ENCODE measurements at regions not wholly inside any gene's neighbourhood (a gene's known extent, or its start where the extent isn't known, plus 50 kb on each side); places are given as distances from the start of the nearest gene placed in this dataset.

DNA sequence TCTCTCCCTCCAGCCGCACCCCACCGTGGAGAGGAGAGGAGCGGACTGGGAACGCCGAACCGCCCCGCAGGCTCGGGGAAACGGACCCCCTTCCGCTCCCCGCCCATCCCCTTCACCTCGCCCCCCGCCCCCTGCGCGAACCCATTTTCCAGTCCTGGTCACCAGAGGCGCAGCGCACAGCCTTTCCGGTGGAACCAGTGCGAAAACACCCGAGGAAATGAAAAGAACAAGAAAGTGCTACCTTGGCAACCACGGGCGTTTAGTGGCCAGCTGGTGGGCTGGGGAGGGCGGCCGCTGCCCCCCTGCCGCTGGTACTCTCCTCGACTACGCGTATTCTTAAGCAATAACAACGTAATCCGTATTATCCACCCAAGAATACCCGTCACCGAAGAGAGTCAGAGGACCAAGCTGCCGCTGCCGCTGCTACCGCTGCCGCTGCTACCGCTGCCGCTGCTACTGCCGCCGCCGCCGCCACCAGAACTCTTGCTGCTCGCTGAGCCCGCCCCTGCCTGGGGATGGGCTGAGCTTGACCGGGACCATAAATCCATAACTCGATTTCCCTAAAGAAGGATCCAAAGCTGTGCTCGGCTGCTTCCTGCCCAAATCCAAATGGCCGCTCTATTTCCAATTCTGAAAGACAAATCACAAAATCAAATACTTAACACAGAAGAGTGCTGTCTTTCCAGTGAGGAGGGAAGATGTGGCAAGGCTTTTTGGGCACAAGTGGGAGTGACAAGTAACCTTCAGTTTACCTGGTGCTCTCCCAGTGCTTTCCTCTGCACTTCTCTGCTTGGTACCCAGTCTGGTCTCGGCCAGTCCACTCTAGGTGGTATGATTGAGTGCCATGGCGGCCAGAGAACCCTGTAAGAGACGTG, 125.2 kb upstream of the DPYD start:
- no peak for DNase-seq (ENCODE audit: low read depth in 1 of 2, low spot score in 1 of 2)

DNA sequence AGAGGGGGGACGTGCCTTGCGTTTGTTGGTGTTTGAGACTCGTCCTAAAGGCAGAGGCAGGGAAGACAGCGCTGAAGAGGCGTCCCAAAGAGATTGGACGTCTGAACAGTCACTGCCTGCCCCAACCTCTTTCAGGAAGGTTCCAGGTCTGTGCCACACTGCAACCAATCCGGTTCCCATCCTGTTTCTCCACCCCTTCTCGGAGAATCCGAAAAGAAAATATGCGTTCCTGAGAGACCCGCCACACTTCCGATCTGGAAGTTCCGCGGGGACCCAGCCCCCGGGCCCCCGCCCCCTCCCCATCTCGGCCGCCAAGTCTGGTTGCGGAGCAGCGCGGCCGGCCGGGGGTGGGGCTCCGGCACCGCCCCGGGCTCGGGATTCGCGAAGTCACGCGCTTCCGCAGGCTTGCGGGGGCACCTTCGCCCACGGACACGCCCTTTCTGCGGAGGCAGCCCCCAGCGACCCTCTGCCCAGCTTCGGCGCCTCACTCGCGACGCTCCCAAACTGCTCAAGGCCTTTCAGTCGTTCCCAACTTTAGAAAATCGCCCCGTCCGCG, 124.5 kb upstream of the DPYD start:
- no peak for DNase-seq (ENCODE audit: low read depth in 1 of 2, low spot score in 1 of 2)

DNA sequence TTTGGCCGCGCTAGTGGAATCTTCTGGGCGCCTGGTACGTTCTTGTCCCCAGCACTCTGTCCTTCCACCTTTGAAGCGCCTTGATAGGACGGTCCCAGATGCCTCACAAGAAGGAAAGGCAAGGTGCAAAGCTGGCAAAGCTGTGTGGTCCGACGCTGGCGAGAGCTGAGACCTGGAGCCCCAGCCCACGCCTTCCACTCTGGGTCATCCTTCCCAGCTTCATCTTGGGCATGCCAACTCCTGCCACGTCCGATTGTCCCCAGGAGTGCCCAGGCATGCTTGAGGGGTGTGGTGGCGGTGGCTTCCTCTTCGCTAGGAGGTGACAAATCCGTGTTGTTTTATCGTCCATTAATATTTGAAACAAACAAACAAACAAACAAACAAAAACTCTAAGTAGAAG, 123.9 kb upstream of the DPYD start:
- no peak for DNase-seq (ENCODE audit: low read depth in 1 of 2, low spot score in 1 of 2)

GRCh38 chr1:98044071-98044697, 123.3 kb upstream of the DPYD start:
- no peak for DNase-seq (ENCODE audit: low read depth in 1 of 2, low spot score in 1 of 2)

GRCh38 chr1:98035602-98036002, 114.8 kb upstream of the DPYD start:
- no peak for DNase-seq (ENCODE audit: low read depth in 1 of 2, low spot score in 1 of 2)

DNA sequence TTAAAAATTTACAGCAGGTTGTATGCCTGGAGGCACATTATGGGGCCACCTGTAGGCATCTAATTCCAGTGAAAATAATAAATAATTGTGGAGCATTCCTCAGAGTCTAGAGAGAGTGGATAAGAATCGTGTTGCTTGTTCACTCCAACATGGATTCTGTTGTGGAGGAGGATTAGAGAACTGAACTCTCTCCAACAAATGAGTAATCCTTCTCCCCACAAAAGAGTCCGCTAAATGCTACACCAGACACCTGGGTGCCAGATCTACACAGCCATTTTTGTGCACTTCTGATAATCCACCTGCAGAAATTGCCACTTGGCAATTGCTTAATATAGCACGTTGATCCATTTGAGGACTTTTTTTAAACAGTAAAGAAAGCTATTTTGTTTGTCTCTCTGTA, 113.7 kb upstream of the DPYD start:
- no peak for DNase-seq (ENCODE audit: low read depth in 1 of 2, low spot score in 1 of 2)

DNA sequence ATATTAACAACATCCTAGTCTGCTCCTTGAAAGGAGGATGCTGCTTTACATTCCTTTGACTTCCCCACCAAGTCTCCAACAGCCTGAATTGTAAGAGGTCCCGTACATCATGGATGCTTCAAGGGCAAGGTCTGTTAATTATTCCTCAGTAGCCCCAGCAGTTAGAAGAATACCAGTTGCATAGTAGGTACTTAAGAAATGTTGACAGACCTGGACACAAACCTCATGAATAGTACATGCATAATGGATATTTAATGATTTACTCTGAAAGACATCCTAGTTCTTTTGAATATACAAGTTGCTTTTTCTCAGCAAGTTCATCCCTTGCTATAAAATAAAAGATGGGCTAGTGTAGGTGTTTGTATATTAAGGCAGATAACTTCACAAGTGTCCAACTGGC, 112.1 kb upstream of the DPYD start:
- DNase-seq (ENCODE audit: low read depth in 1 of 2, low spot score in 1 of 2) = no peak

DNA sequence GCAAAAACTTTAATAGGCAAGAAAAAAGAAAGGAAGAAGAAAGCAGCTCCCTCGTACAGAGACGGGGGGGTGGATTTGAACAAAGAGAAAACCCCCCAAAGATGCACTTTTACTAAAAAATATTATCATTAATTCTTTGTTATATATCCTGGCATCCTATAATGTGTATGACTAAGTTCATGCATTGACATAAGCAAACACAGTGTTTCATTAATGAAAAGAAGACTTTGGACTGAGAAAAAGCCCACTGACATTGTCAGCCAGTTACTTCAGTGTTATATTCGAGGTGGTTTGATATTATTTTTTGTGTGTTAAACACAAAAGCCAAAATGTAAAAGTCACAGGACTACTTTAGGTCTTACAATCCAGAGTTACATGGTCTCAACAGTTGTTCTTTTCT, 110.1 kb upstream of the DPYD start:
- no peak for DNase-seq (ENCODE audit: low read depth in 1 of 2, low spot score in 1 of 2)

DNA sequence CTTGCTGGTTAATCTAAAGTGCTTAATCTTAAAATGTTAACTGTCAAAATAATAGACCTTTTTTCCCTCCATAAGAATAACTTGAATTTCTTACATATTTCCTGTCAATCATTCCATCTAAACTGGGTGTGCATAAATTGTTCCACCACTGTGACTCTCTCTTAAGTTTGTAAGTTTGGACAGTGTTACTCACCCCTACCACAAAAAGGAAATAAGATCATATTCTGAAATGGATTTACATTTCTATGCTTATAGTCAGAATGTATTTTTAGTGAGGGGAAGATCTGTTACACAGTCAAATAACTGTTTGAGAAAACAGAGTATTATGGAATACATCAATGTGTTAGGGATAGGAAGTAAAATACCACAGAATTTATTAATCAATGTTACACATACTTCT, 109.6 kb upstream of the DPYD start:
- no peak for DNase-seq (ENCODE audit: low read depth in 1 of 2, low spot score in 1 of 2)

- no peak for DNase-seq (ENCODE audit: low read depth in 1 of 2, low spot score in 1 of 2)
These were observed 108.0 kb upstream of the DPYD start for GRCh38 chr1:98028800-98029199.

- no peak for DNase-seq (ENCODE audit: low read depth in 1 of 2, low spot score in 1 of 2)
These were observed 106.4 kb upstream of the DPYD start for GRCh38 chr1:98027103-98027705.

- no peak for DNase-seq (ENCODE audit: low read depth in 1 of 2, low spot score in 1 of 2)
These were observed 105.0 kb upstream of the DPYD start for GRCh38 chr1:98025858-98026257.

GRCh38 chr1:98021126-98021525, 100.3 kb upstream of the DPYD start:
- DNase-seq (ENCODE audit: low read depth in 1 of 2, low spot score in 1 of 2) = no peak

GRCh38 chr1:98019747-98020146, 98.9 kb upstream of the DPYD start:
- DNase-seq (ENCODE audit: low read depth in 1 of 2, low spot score in 1 of 2) = no peak

GRCh38 chr1:98018074-98018473, 97.2 kb upstream of the DPYD start:
- DNase-seq (ENCODE audit: low read depth in 1 of 2, low spot score in 1 of 2) = no peak

DNA sequence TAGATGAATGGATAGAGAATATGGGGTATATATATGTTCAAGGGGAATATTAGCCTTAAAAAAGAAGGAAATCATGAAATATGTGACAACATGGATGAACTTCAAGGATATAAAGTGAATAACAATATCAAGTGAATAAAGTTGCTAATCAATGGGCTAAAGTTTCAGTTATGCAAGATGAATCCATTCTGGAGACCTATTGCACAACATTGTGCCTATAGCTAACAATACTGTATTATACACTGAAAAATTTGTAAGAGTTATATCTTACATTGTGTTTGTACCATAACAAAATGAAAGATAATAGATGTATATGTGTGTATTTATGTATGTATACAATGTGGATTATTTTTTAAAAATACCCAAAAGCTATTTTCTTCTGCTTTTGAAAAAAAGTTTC, 96.3 kb upstream of the DPYD start:
- DNase-seq (ENCODE audit: low read depth in 1 of 2, low spot score in 1 of 2) = no peak

GRCh38 chr1:98008373-98008772, 87.5 kb upstream of the DPYD start:
- no peak for DNase-seq (ENCODE audit: low read depth in 1 of 2, low spot score in 1 of 2)

DNA sequence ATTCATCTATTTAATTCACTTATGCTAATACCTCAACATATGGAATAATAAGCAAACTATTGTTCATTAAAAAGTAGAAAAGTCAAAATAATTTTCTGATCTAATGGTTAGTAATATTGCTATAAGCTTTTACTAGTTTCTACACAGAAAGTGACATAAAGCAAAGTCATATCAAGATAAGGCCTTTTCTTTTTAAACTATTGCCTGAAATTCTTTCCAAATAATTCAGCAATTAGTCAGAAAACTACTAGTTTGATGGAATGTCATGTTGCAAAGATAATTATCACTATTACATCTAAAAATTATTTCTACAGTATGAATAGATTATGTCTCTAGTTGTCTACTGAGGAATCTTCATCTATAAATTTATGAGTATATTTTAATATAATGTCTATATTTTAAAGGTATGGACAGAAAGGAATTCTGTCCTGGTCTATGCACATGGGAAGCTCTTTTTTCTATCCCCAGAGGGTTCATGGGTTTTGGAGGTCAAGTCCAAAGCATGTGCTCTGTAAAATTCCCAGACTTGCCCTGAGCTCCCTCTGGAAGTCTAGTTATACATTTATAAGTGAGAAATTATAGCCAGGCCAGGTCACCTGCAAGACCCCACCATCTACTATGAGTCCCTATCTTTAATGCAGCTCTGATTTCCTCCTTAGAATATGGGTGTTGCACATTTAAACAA, 84.6 kb upstream of the DPYD start:
- DNase-seq (ENCODE audit: low read depth in 1 of 2, low spot score in 1 of 2) = no peak

- no peak for DNase-seq (ENCODE audit: low read depth in 1 of 2, low spot score in 1 of 2)
These were observed 82.6 kb upstream of the DPYD start for GRCh38 chr1:98003442-98003841.

DNA sequence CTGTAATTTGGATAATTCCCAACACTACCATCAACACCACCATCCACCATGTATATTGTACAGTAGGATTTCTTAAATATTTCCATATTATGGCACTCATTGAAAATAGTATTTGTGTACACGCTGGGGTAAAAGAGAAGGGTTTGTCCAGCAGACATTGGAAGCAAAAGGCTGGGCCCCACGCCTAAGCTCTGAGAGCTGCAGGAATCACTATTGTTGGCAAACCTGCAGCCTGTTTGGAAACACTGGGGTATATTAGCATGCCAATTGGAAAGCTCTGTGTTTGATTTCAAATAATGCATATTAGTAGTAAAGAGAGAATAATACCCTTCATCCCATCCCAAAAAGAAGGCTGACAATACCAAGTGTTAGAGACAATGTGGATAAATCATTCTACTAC, 81.5 kb upstream of the DPYD start:
- DNase-seq (ENCODE audit: low read depth in 1 of 2, low spot score in 1 of 2) = no peak

GRCh38 chr1:98001764-98002163, 80.9 kb upstream of the DPYD start:
- DNase-seq (ENCODE audit: low read depth in 1 of 2, low spot score in 1 of 2) = no peak

DNA sequence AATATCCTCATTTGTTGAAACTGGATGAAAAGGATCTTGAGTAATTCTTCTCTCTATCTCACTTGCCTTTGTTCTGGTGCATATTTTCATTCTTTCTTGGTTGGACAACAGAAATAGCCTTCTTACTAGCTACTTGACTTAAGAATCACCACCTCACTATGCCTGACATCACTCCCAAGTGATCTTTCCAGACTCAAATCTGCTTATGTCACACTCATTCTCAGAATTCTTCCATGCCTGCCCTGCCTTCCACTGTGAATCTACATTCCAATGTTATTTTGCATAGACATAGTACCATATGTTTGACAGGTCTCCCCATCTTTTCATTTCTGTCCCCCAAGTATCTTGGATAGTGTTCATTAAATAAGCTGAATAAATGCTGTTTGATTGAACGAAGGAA, 78.5 kb upstream of the DPYD start:
- no peak for DNase-seq (ENCODE audit: low read depth in 1 of 2, low spot score in 1 of 2)

All from stimulated activated CD4-positive, alpha-beta T cell treated with anti-CD3 and anti-CD28 coated beads, Interleukin-15, amount 100 ng/mL, for 1 hour (primary cell).